GM18511 (cell line): ENCODE measurements at regions not wholly inside any gene's neighbourhood (a gene's known extent, or its start where the extent isn't known, plus 50 kb on each side); places are given as distances from the start of the nearest gene placed in this dataset.

Source experiments
- ATAC-seq: cut with Tn5 transposase; IDR thresholded peaks from one replicate; pipeline ENCODE4 v1.9.1; 2021; ENCODE audit warnings: mild to moderate bottlenecking, moderate library complexity; ENCODE audit not compliant: unreplicated experiment

DNA sequence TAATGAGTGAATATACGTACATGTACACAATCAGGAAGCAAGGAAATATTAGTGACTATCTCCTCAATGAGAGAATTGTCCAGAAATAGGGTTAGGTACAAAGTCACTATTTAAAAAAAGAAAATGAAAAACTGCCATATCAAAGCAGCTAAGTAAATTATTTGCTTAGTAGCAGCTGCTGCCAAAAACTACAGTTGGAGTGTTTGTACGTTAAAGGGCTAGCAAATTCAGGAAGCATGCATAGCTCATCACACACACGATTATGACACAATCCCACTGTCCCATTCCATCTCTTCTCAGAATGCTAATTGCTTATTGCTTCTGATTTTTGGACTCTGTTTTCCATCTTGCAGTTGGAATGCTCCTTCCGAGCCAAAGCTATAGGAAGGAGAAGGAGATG is 2012.5 kb upstream of the LRRTM1 start:
- no peak for ATAC-seq

DNA sequence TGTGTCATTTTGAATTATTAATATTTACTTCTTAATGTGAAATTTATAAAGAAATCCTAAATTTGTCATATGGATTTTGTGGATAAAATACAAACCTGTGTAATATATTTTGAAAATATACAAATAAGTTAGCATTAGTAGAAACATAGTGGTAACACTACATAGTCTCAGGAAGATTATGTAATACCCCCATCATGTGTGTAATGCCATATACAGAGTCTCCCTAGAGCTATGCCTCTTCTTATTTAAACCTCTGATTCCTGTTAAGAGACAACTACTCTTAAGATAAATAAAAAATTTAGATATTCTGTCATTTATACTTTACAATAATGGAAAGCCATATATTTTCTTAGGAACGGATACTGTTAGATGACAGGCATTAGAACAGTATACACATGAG is 2012.0 kb upstream of the LRRTM1 start:
- no peak for ATAC-seq

DNA sequence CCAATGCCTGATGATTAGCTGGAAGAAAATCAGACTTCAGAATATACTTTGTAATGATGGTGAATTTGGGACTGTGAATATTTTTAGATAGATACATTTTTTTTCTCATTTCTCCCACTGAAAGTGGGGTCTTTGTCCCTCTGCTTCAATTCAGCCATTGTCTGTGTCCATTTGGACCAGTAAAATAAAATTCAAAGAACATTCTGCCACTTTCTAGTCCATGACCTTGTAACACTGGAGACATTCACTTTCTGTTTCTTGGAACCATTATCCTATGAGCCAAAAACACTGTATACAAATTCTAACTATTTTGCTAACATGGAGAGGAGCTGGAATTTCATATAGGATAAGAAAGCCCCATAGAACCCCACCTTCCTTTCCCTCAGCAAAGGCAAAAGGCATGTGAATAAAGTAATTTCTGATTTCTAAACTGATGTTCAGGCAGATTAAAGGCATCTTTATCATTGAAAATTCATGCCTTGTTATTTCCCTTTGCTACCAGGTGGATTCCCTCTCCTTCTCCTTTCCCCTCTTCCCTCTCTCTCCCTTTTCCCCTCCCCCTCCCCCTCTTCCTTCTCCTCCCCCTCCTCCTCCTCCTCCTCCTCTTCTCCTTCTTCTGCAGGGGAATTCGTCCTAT is 2010.4 kb upstream of the LRRTM1 start:
- no peak for ATAC-seq

DNA sequence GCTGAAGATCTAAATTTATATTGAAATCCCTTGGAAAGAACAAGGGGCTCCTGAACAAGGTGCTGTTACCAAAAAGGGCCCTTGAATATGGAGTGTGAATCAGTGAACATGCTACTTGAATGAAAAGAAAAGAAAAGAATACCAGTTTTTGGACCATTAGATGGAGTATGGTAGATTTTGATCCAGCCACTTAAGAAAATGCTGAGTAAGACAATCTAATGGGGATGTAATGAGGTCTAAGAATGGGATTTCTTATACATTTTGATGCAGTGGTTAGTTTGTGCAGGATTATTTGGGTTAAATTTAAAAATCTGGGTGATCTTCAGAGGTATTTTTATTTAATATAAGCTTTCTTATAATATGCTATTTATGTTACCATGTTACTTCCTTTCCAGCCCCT is 2003.0 kb upstream of the LRRTM1 start:
- no peak for ATAC-seq

DNA sequence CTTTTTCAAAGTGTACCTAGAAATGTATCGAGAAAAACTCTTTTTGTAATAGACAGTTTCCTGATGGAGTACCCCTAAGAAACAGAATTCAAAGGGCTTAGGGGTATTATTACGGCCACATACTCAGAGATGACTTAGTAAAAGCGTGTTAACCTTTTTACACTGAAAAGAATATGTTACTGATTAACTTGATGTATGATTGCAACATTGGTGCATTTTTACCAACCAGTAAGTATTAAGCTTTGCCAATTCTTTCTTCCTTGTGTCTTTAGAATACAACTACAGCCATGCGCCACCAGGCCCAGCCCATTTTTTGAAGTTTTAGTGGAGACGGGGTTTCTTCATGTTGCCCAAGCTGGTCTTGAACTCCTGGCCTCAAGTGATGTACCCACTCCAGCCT is 1997.0 kb upstream of the LRRTM1 start:
- no peak for ATAC-seq

DNA sequence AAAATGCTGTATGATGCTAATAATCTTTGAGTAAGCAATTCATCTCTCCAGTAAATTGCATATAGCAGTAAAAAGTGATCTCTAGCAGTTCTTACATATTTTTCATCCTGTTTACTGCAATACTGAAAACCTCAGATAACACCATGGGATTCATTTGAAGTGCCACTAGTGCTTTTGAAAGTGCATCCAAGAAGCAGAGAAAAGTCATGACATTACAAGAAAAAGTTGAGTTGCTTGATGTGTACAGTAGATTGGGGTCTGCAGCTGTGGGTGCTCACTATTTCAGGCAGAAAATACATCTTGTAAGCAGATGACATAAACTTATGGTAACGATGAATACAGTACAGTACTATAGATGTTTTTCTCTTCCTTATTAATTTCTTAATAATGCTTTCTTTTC is 1984.9 kb upstream of the LRRTM1 start:
- ATAC-seq: no peak

DNA sequence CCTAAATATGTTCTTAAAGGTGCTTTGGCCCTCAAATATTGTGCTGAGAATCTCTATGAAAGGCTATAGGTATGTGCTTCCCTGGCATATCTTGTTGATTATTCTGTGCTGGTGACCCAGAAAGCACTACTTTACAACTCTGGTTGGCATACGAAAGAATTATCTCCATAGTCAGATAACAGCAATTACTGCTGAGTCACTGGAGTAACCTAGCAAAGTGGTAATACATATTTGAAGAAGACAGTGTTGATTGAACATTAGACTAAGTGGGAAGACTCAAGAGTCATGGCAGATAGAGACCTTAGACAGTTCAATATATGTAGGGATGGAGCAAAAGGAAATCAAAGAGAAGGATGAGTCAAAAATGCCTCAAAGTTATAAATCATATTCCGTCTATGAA is 1978.5 kb upstream of the LRRTM1 start:
- no peak for ATAC-seq

DNA sequence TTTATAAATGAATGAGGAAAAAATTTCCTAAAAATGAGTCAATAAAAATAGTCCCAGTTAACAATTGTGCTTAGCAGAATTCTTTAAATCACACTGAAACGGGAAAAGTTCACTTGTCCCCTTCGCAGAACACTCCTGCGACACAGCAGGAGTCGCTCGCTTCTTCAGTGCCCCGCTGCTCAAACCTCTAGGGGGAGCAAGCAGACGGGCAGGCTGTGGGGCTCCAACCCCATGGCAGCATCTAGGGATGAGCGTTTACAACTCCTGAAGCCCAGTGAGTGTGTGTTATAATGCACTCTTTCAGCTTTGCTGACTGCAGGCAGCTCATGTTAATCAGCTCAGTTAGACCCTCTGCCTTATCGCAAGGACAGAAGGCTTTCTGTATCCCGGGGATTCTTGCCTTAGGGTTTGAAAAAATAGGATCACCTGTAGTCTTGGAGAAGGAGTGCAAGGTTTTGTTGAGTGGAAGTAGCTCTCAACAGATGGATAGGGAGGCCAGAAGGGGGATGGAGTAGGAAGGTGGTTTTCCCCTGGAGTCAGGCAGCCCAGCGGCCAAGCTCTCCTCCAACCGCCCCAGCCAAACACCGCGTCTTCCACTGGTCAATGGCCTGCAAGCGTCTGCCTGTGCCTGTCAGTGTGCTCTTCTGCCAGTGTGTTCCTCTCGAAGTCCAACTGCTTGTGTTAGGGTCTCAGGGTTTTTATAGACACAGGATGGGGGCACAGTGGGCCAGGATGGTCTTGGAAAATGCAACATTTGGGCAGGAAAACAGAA is 1977.7 kb upstream of the LRRTM1 start:
- no peak for ATAC-seq

DNA sequence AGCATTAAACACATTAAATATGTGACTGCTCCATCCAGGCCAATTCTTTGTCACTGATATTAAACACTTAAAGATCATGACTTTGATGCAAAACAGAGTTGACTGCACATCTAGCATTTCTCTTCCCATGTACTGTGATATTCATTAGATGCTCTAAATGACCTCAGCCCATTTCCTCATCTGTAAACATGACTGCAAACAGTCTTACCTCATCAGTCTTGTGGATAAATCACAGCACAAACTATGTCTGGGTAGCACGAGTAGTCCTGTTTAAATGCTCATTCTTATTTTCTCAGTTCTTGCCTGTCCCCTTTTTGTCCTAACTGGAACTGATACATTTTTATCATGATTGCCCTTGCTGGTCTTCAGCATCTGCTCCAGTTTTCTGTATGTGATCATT is 1974.8 kb upstream of the LRRTM1 start:
- no peak for ATAC-seq

DNA sequence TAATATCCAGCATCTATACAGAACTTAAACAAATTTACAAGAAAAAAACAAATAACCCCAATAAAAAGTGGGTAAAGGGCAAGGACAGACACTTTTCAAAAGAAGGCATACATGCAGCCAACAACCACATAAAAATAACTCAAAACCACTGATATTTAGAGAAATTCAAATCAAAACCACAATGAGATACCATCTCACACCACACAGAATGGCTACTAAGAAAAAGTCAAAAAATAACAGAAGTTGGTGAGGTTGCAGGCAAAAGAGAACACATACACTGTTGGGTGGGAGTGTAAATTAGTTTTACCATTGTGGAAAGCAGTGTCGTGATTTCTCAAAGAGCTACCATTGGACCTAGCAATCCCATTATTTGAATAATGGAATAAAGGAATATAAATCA is 1973.9 kb upstream of the LRRTM1 start:
- ATAC-seq: no peak

DNA sequence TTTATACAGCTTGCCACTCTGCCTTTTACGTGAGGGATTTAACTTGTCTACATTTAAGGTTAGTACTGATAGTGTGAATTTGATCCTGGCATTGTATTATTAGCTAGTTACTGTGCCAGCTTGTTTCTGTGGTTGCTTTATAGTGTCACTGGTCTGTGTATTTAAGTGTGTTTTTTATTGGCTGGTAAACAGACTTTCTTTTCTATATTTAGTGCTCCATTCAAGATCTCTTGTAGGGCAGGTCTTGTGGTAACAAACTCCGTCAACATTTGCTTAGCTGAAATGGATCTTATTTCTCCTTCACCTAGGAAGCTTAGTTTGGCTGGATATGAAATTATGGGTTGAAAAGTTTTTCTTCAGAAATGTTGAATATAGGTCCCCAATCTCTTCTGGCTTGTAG is 1971.0 kb upstream of the LRRTM1 start:
- no peak for ATAC-seq

DNA sequence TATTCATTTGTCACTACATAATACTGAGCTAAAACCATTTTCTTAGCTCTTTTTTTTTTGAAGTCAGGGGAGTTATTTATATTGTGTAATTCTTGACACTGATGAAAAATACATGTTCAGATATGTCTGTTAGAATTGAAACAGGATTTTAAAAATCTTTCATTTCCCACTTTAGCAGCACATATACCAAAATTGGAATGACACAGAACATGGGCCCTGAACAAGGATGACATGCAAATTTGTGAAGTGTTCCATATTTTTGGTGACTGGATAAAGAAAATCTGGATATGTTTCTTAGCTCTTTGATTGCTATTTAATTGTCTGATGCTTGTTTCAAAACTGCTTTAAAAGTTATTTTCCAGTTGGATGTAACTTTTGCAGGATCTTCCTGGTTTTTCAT is 1963.9 kb upstream of the LRRTM1 start:
- ATAC-seq: no peak

DNA sequence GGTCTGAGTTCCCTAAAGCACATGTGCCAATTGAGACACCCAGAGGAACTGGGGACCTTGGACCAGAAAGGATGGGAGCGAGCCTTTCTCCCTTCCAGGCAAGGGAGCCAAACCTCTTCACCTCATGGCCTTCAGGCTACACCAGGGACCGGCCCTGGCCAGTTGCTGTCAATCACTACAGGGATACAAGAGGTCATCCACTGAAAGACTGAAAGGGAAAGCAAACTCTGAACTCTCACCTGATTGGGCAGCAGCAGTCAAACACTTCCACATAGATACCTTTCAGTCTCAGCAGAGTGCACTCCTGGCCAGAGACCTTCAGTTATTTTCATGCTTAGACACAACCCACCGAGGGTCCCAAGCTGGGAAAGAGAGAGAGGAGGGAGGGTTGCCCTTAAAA is 1956.0 kb upstream of the LRRTM1 start:
- no peak for ATAC-seq

DNA sequence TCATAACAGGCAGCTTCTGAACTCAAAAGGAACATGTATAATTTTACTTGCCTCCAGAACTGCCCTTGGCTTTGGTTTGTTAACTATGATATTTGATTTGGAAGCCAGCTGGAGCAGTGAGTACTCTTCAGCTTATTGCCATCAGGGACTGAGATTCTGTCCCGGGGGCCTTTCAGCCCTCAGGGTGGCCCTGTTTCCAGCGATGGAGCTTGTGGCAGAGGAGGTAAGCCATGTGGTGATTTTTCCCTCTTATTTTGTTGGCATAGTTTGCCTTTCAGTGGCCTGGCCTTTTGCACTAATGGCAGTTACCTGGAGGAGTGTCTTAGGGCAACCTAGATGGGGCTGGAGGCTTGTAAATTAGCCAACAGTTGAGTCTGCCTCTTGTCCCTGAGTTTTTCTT is 1955.0 kb upstream of the LRRTM1 start:
- ATAC-seq: no peak

DNA sequence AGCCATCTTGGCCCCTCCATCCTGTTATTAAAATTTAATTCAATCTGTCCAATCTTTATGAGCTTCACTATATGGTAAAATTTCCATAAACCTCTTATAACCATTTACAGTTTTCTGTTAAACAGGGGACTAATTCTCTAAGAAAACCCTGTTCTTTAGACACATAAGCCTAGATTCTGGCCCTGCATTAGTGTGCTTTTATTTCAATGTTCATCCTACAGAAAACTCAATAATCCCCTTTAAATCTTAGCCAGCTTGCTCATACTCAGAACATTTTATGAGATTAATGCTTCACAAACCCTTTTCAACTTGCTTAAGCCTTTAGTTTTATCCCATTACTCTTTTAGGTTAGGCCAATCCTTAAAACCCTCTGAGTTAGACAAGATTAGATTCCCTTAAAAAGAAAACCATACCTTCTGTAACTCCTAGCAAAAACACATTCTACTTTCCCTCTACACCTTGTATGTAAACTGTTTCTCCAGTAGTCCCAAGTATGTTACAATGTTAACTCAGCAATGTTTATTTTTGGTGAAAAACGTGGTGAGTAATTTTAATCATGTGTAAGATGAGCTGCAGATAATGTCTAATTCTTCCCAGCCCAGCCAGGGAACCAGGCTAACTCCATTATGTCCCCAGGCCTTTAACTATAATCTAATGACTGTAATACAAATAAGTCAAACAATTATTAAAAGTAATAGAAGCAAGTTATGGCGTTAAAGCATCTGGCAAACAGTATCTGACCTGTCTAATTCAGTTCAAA is 1953.4 kb upstream of the LRRTM1 start:
- ATAC-seq: no peak

DNA sequence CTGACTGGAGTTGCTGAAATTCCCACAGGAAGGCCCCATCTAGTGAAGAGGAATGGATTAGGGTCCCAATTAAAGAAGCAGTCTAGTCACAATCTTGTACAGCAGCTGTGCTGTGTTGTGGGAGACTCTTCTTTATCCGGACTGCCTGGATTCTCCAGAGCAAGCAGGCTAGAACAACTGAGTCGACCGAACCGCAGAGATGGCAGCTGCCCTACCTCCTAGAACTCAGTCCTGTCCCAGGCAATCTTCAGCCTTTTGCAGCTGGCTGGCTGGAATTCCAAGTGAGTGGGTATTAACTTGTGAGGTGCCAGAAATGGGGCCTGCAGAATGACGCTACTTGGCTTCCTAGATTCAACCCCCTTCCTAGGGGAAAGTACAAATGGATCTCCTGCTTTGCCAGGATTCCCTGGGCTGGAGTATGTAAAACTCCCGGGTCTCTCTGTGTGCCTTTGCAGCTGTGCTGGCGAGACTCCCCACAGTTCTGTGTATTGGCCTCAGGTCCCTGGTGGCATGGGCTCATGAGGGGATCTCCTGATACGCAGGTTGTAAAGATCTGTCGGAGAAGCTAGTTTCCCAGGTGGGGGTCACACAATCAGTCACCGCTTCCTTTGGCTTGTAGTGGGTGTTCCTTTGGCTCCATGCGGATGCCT is 1952.6 kb upstream of the LRRTM1 start:
- no peak for ATAC-seq

DNA sequence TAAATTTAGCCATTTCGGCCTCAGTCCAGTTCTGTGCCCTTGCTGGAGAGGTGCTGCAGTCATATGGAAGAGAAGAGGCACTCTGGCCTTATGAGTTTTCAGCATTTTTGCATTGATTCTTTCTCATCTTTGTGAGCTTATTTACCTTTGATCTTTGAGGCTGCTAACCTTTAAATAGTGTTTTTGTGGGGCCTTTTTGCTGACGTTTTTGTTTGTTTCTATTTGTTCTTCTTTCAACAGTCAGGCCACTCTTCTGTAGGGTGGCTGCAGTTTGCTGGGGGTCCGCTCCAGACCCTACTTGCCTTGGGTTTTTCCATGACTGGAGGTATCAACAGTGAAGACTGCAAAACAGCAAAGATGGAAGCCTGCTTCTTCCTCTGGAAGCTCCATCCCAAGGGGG is 1951.7 kb upstream of the LRRTM1 start:
- no peak for ATAC-seq

DNA sequence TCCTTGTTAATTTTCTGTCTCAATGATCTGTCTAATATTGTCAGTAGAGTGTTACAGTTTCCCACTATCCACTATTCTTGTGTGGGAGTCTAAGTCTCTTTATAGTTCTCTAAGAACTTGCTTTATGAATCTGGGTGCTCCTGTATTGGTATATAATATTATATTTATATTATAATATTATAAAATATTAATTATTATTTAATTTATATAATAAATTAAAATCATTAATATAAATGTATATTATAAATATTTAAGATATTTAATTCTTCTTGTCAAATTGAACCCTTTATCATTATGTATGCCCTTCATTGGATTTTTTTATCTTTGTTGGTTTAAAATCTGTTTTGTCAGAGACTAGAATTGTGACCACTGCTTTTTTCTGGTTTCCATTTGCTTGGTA is 1950.2 kb upstream of the LRRTM1 start:
- no peak for ATAC-seq

DNA sequence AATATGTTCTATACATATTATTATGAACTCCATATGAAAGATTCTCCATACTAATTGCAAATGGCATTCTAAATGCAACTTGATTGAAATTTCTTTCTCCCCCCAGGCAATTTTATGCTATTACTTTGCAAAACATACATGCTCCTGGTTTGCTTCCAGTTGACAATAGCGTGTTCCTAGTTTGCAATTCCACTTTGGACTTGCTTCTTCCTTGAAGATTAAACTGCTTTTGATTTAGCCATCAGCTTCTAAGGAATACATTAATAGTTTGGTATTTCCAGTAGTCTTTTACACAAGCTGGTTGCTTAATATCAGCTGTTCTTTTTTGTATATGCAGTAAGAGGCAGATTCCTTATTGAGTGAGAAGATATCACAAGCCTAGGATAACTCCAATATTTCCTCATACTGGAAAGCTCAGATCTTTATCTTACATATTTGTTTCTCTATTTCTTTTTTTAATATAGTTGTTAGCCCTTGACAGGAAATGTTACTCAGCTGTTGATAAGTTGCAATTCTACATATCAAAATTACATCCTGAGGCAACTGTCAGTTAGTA is 1941.7 kb upstream of the LRRTM1 start:
- ATAC-seq: no peak

DNA sequence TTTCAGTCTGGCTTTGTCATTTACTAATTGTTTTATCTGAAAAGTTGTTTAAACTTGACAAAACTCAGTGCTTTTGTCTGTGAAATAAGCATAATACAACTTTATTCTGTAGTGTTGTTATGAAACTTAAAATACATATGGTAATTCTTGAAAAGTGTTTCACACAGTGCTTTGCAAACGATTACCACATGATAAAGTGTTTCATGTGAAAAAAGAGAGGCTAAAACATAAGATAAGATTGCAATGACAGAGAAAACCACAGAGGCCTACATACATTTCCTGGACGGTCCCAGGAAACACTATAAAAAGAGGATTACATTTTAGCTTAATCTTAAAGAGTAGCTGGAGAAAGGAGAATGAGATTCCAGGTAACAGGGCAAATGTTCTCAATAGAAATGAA is 1934.6 kb upstream of the LRRTM1 start:
- ATAC-seq: no peak

DNA sequence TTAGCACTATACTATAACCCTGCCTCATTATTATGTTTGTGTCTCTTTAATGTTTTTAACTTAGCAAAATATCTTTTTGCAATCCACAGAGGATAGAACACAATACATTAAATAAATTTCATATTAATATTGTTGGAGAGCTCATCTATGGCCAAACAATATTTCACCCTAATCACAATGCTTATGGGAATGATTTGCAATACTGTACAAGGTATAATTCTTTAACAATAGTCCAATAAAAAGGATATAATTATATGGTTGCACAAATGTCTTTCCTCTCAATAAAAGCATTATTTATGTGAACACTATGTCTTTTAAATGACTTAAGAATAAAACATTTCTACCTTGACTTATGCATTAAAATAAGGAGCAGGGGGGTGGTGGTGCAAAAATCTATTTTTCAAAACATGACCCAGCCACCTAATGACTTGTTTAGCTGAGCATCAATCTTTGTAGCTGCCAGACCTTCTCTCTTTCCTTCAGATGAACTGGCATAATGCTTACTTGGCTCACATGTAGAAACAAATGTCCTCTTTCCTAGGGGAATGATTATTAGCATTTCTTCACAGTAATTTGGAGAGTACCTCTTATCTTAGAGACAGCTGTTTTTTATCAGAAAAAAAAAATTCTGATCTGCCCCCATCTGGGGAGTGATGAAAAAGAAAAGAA is 1933.6 kb upstream of the LRRTM1 start:
- no peak for ATAC-seq
